Adrenal gland (tissue), 9 donors: ENCODE measurements at regions not wholly inside any gene's neighbourhood (a gene's known extent, or its start where the extent isn't known, plus 50 kb on each side); places are given as distances from the start of the nearest gene placed in this dataset.

Experiments
- DNase-seq, 7 donors: peaks; one replicate each; pipeline ENCODE4 v3.0.0-alpha.2; 2019 to 2020
- H3K27ac ChIP-seq, 5 donors: fragments of 200-600 bp; sonication (generic) in 4 of 5; 1 replicate in 3 of 5; 2 replicates in 2 of 5; pipeline versions ENCODE4 v1.5.1 to v1.8.0; 2016 to 2020; ENCODE audit warnings: mild to moderate bottlenecking in 1 of 5
- H3K27me3 ChIP-seq: fragments of 200-600 bp; 2 replicates; pipeline ENCODE4 v1.8.0; 2021
- H3K36me3 ChIP-seq, 2 donors: fragments of 200-600 bp; replicated peaks in 1 of 2; 1 replicate in 1 of 2; 2 replicates in 1 of 2; pipeline versions ENCODE4 v1.5.1 to v1.8.0; 2018 to 2022
- H3K4me1 ChIP-seq, 2 donors: fragments of 200-600 bp; replicated peaks in 1 of 2; 1 replicate in 1 of 2; 2 replicates in 1 of 2; pipeline versions ENCODE4 v1.5.1 to v1.8.0; 2018 to 2021
- H3K4me3 ChIP-seq, 4 donors: fragments of 200-600 bp; sonication (generic) in 3 of 4; one replicate each; pipeline ENCODE4 v1.5.1; 2016 to 2018
- H3K9me3 ChIP-seq, 3 donors: fragments of 200-600 bp; sonication (generic) in 1 of 3; replicated peaks in 1 of 3; 1 replicate in 2 of 3; 2 replicates in 1 of 3; pipeline versions ENCODE4 v1.5.1 to v1.8.0; 2016 to 2021
- CTCF ChIP-seq, 6 experiments: fragments of 450-650 bp in 4 of 6; fragments of 200-600 bp in 2 of 6; sonication (generic) in 1 of 6; IDR thresholded peaks; 1 replicate in 5 of 6; 2 replicates in 1 of 6; pipeline versions ENCODE4 v1.5.1 to v1.8.0; 2016 to 2021; ENCODE audit warnings: antibody characterized with exemption in 6 of 6, mild to moderate bottlenecking in 2 of 6, moderate library complexity in 1 of 6
- POLR2A ChIP-seq, 2 donors: fragments of 450-650 bp; IDR thresholded peaks; one replicate each; pipeline ENCODE4 v1.6.1; 2017; ENCODE audit warnings: antibody characterized with exemption in 2 of 2, mild to moderate bottlenecking in 2 of 2, moderate library complexity in 1 of 2
- WGBS, 4 donors: extraction: QIAGEN DNeasy Blood & Tissue Kit in 2 of 4; methylation state at CpG; one replicate each; pipeline versions ENCODE4 v1.1.5 to v1.1.7; 2013 to 2017; 5-methylcytosine and 5-hydroxymethylcytosine counted together
- intact Hi-C, 2 donors: fragments of 100-400 bp; cut with DNase I; formaldehyde crosslinking; loops; one replicate each; pipeline versions ENCODE4 v1.14.1 to v1.15.0; 2022 to 2023
- donor health status: healthy with polysubstance abuse.
- donor health status: Bipolar disorder and iron deficiency.
- donor health status: DM: yes; HTN: yes; CAD: no.
- donor health status: DM: no; HTN: no; CAD: no.
- donor health status: DM: no; HTN: no; CAD: no.

- Histone ChIP-seq H3K4me3 (no peak overlapping the region), H3K9me3 (no peaks in the 10 kb centered on the region), H3K27me3 (no peaks in the 10 kb centered on the region), H3K4me1 (no peaks in the 10 kb centered on the region), H3K27ac (no peak overlapping the region), H3K36me3 (no peaks in the 10 kb centered on the region)
- TF ChIP-seq POLR2A (IDR thresholded peaks at IDR 0.05) (no peak), CTCF (IDR thresholded peaks at IDR 0.05) (no peak)
- intact Hi-C loops = no loop called here
- 61 to 78% (median 69%) methylated on average over 6 of the region's 6 CpGs for WGBS, 4 donors
- DNase-seq = no peak
Observed at GRCh38 chr6:164690702-164691500, 618.5 kb downstream of the C6orf118 start.

- Histone ChIP-seq H3K27me3 (no peaks in the 10 kb centered on the region), H3K36me3 (no peaks in the 10 kb centered on the region), H3K27ac (no peak overlapping the region), H3K4me3 (no peak overlapping the region), H3K9me3 (no peaks in the 10 kb centered on the region), H3K4me1 (no peaks in the 10 kb centered on the region)
- intact Hi-C loops = no loop called here
- 68 to 88% (median 80%) methylated on average over 5 of the region's 5 CpGs for WGBS, 4 donors
- TF ChIP-seq CTCF (IDR thresholded peaks at IDR 0.05) = no peak
- no peak for TF ChIP-seq POLR2A (IDR thresholded peaks at IDR 0.05)
- no peak for DNase-seq
Observed at GRCh38 chr6:164690241-164690640, 619.2 kb downstream of the C6orf118 start.

GRCh38 chr6:164665328-164665727 lies 644.1 kb downstream of the C6orf118 start:
- 57 to 69% (median 65%) methylated on average over 6 of the region's 6 CpGs for WGBS, 4 donors
- Histone ChIP-seq H3K36me3 (no peaks in the 10 kb centered on the region), H3K4me3 (no peak overlapping the region), H3K27ac (no peak overlapping the region), H3K27me3 (no peaks in the 10 kb centered on the region), H3K9me3 (no peaks in the 10 kb centered on the region), H3K4me1 (no peaks in the 10 kb centered on the region)
- no peak for DNase-seq
- no peak for TF ChIP-seq CTCF (IDR thresholded peaks at IDR 0.05)
- TF ChIP-seq POLR2A (IDR thresholded peaks at IDR 0.05) = no peak
- intact Hi-C loops = no loop called here

DNA sequence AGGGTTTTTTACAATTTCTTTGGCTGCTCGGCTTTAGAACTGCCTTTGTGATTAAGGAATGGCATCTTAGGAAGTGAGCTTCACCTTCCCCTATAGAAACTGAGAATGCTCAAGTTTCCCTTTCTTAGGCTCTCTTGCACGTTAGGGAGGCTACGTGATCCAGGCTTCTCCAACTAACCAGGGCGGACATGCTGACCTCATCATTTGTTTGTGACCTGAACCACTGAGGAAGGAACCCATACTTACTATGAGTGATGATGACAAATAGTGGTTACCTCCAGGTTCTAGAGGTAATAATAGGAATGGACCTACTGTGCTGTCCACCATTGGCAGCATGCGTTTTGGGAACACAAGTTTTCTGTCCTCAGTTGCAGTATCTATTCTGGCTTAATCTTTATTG lies 645.8 kb downstream of the C6orf118 start:
- Histone ChIP-seq H3K9me3 (no peaks in the 10 kb centered on the region), H3K27ac (no peak overlapping the region), H3K36me3 (no peaks in the 10 kb centered on the region), H3K4me3 (no peak overlapping the region), H3K4me1 (no peaks in the 10 kb centered on the region), H3K27me3 (no peaks in the 10 kb centered on the region)
- no peak for TF ChIP-seq POLR2A (IDR thresholded peaks at IDR 0.05)
- TF ChIP-seq CTCF (IDR thresholded peaks at IDR 0.05) = no peak
- 73 to 78% (median 74%) methylated on average over 5 of the region's 5 CpGs for WGBS, 4 donors
- intact Hi-C loops = no loop called here
- DNase-seq = no peak
